IPS DF 6.9 (cell line): ENCODE measurements at regions not wholly inside any gene's neighbourhood (a gene's known extent, or its start where the extent isn't known, plus 50 kb on each side); places are given as distances from the start of the nearest gene placed in this dataset.

Source experiments
- DNase-seq: peaks from one replicate; pipeline ENCODE4 v3.0.0-alpha.2; 2013; ENCODE audit warnings: low read depth, low spot score
- H3K27ac ChIP-seq: one replicate; pipeline ENCODE4 v1.5.1; 2013; ENCODE audit warnings: low read length, control low read depth
- H3K27me3 ChIP-seq: 2 replicates; pipeline ENCODE4 v1.6.1; 2013; ENCODE audit warnings: mild to moderate bottlenecking, low read length; ENCODE audit not compliant: control insufficient read depth, insufficient read depth
- H3K36me3 ChIP-seq: 2 replicates; pipeline ENCODE4 v1.6.1; 2013; ENCODE audit warnings: low read length; ENCODE audit not compliant: control insufficient read depth, insufficient read depth
- H3K4me1 ChIP-seq: 2 replicates; pipeline ENCODE4 v1.6.1; 2013; ENCODE audit warnings: low read length; ENCODE audit not compliant: control insufficient read depth, insufficient read depth
- H3K4me3 ChIP-seq: 2 replicates; pipeline ENCODE4 v1.5.1; 2013; ENCODE audit warnings: mild to moderate bottlenecking, low read length
- H3K9me3 ChIP-seq: 2 replicates; pipeline ENCODE4 v1.6.1; 2013; ENCODE audit warnings: low read length, inconsistent platforms; ENCODE audit not compliant: control insufficient read depth, insufficient read depth
- WGBS: extraction: QIAGEN DNeasy Blood & Tissue Kit; methylation state at CpG from one replicate; pipeline ENCODE4 v1.1.7; 2013; ENCODE audit warnings: mixed read lengths, missing lambda C conversion rate; ENCODE audit not compliant: insufficient read length, insufficient coverage; 5-methylcytosine and 5-hydroxymethylcytosine counted together

DNA sequence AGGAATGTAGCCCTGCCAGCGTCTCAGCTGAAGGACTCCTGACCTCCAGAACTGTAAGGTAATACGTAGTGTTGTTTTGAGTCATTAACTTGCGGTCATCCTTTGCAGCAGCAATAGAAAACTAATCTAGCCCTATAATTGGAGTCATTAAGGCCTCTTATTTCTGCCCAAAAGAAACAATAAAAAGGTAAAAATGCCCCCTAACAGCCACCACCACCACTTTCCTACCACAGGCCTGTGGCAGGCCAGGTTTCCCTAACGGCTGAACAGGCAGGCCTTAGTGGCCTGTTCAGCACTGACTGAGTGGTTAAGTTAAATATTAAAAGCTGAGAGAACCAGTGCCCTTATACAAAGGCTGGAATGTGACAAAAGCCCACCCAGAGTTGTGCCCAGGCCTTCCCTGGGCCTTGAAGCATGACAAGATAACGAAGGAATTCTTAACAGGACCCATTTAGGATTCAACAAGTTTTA, 286.5 kb upstream of the ERCC4 start:
- H3K4me1 ChIP-seq, result peaks cover 4% of the 10 kb centered on the region; the same call in 1 of the 2 replicates
- no CpG with 5 or more reads among the region's 5 CpGs for WGBS
- H3K27me3 ChIP-seq, result no peaks in the 10 kb centered on the region
- H3K4me3 ChIP-seq, result no peak overlapping the region
- H3K36me3 ChIP-seq, result no peaks in the 10 kb centered on the region
- no peak for DNase-seq
- no peak overlapping the region for H3K27ac ChIP-seq
- no peaks in the 10 kb centered on the region for H3K9me3 ChIP-seq

DNA sequence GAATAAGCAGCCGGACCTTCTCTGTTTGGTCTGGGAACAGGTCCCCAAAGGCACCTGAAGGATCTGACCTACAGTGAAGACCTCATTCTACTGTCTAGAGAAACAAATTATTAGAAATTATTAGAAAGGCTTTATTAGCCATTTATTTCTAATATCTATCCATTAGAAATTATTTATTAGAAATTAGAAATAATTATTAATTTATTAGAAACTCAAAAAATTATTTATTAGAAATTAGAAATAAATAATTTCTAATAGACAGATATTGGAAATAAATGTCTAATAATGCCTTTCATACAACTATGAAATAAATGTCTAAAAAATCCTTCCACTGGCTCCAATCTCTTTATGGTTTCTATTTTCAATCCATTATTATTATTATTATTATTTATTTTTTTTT, 285.7 kb upstream of the ERCC4 start:
- Histone ChIP-seq H3K4me3 (no peak overlapping the region), H3K9me3 (no peaks in the 10 kb centered on the region), H3K4me1 (peaks cover 4% of the 10 kb centered on the region; the same call in 1 of the 2 replicates), H3K27me3 (no peaks in the 10 kb centered on the region), H3K27ac (no peak overlapping the region), H3K36me3 (no peaks in the 10 kb centered on the region)
- no CpG with 5 or more reads among the region's 1 CpG for WGBS
- no peak for DNase-seq

GRCh38 chr16:13634959-13635358, 285.0 kb upstream of the ERCC4 start:
- WGBS, result no CpG with 5 or more reads among the region's 6 CpGs
- H3K4me1 ChIP-seq, result peaks cover 4% of the 10 kb centered on the region; the same call in 1 of the 2 replicates
- no peak for DNase-seq
- H3K4me3 ChIP-seq, result no peak overlapping the region
- H3K9me3 ChIP-seq, result no peaks in the 10 kb centered on the region
- H3K27me3 ChIP-seq, result no peaks in the 10 kb centered on the region
- H3K36me3 ChIP-seq, result no peaks in the 10 kb centered on the region
- H3K27ac ChIP-seq, result no peak overlapping the region

GRCh38 chr16:13638218-13638617, 281.7 kb upstream of the ERCC4 start:
- Histone ChIP-seq H3K36me3 (no peaks in the 10 kb centered on the region), H3K27ac (no peak overlapping the region), H3K4me3 (no peak overlapping the region), H3K4me1 (peaks cover 3% of the 10 kb centered on the region; the same call in 1 of the 2 replicates), H3K9me3 (no peaks in the 10 kb centered on the region), H3K27me3 (no peaks in the 10 kb centered on the region)
- DNase-seq, result no peak
- 100% methylated on average over 2 of the region's 2 CpGs for WGBS

DNA sequence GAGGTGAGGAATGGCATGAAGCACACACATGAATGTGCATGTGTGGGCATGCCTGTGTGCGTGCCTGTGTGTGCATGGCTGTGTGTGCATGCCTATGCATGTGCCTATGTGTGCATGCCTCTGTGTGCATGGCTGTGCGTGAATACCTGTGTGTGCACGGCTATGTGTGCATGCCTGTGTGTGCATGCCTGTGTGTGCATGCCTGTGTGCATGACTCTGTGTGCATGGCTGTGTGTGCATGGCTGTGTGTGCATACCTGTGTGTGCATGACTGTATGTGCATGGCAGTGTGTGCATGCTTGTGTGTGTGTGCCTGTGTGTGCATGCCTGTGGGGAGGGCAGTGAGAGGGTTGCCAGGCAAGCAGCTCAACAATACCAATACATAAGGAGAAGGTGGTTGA, 276.5 kb upstream of the ERCC4 start:
- no peak overlapping the region for H3K4me3 ChIP-seq
- no CpG with 5 or more reads among the region's 3 CpGs for WGBS
- no peaks in the 10 kb centered on the region for H3K27me3 ChIP-seq
- no peak overlapping the region for H3K27ac ChIP-seq
- no peak for DNase-seq
- H3K4me1 ChIP-seq, result no peaks in the 10 kb centered on the region
- no peaks in the 10 kb centered on the region for H3K36me3 ChIP-seq
- no peaks in the 10 kb centered on the region for H3K9me3 ChIP-seq

GRCh38 chr16:13645601-13646245, 274.2 kb upstream of the ERCC4 start:
- Histone ChIP-seq H3K27ac (no peak overlapping the region), H3K36me3 (no peaks in the 10 kb centered on the region), H3K9me3 (no peaks in the 10 kb centered on the region), H3K27me3 (no peaks in the 10 kb centered on the region), H3K4me1 (no peaks in the 10 kb centered on the region), H3K4me3 (no peak overlapping the region)
- WGBS, result no CpG with 5 or more reads among the region's 6 CpGs
- no peak for DNase-seq

DNA sequence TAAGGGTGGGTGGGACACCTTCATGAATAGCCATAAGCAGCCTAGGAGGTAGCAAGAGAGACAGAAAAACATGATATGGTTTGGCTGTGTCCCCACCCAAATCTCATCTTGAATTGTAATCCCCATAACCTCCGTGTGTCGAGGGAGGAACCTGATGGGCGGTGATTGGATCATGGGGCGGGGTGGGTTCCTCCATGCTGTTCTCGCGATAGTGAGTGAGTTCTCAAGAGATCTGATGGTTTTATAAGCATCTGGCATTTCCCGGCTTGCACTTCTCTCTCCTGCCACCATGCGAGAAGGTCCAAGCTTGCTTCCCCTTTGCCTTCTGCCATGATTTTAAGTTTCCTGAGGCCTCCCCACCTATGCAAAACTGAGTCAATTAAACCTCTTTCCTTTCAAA, 259.1 kb upstream of the ERCC4 start:
- H3K4me3 ChIP-seq, result no peak overlapping the region
- H3K4me1 ChIP-seq, result no peaks in the 10 kb centered on the region; the same call in 1 of the 2 replicates
- H3K27ac ChIP-seq, result no peak overlapping the region
- H3K36me3 ChIP-seq, result no peaks in the 10 kb centered on the region
- H3K27me3 ChIP-seq, result no peaks in the 10 kb centered on the region
- DNase-seq, result no peak
- no CpG with 5 or more reads among the region's 8 CpGs for WGBS
- no peaks in the 10 kb centered on the region for H3K9me3 ChIP-seq

- Histone ChIP-seq H3K27ac (no peak overlapping the region), H3K4me3 (no peak overlapping the region), H3K27me3 (no peaks in the 10 kb centered on the region), H3K4me1 (no peaks in the 10 kb centered on the region; the same call in 1 of the 2 replicates), H3K9me3 (no peaks in the 10 kb centered on the region), H3K36me3 (no peaks in the 10 kb centered on the region)
- WGBS, result no CpG with 5 or more reads among the region's 1 CpG
- DNase-seq, result no peak
Measured at GRCh38 chr16:13665876-13666275, 254.1 kb upstream of the ERCC4 start.

GRCh38 chr16:13672196-13672595, 247.8 kb upstream of the ERCC4 start:
- no CpG with 5 or more reads among the region's 3 CpGs for WGBS
- H3K27me3 ChIP-seq, result no peaks in the 10 kb centered on the region
- no peak for DNase-seq
- H3K4me3 ChIP-seq, result no peak overlapping the region
- H3K27ac ChIP-seq, result no peak overlapping the region
- no peaks in the 10 kb centered on the region for H3K9me3 ChIP-seq
- H3K36me3 ChIP-seq, result no peaks in the 10 kb centered on the region
- H3K4me1 ChIP-seq, result no peaks in the 10 kb centered on the region

- WGBS, result no CpG with 5 or more reads among the region's 1 CpG
- Histone ChIP-seq H3K9me3 (no peaks in the 10 kb centered on the region), H3K36me3 (no peaks in the 10 kb centered on the region), H3K27ac (no peak overlapping the region), H3K27me3 (no peaks in the 10 kb centered on the region), H3K4me1 (no peaks in the 10 kb centered on the region), H3K4me3 (no peak overlapping the region)
- no peak for DNase-seq
Measured at GRCh38 chr16:13680021-13680889, 239.7 kb upstream of the ERCC4 start.
